ENCODE measurements at regions not wholly inside any gene's neighbourhood (a gene's known extent, or its start where the extent isn't known, plus 50 kb on each side); places are given as distances from the start of the nearest gene placed in this dataset.

DNA sequence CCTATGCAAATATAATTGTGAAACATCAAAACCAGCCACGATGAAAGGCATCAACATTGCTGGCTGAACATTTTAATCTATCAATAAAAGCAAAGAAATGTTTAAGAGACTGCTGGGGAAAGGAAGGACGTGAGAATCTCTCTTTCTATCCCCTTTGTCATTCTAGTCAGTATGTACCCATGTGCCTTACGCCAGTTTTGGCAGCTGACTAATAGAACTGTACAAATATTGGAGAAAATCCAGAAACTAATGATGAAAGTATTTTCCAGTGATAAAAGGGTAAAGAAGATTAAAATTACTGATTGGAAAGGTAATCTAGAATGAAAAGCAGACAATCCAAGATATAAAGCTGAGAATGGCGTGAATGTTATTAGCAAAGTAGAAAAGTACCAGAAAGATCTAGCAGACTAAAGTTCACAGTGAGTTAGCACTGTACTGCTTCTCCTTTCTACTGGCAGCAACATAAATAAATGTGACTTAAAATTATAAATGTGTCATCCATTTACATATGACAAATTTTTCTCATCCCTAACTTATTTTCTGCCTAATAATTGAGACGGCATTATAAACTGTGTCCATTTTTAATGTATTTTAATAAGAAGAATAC lies 401.9 kb upstream of the CNTN4 start:
- no peak for FAIRE-seq

DNA sequence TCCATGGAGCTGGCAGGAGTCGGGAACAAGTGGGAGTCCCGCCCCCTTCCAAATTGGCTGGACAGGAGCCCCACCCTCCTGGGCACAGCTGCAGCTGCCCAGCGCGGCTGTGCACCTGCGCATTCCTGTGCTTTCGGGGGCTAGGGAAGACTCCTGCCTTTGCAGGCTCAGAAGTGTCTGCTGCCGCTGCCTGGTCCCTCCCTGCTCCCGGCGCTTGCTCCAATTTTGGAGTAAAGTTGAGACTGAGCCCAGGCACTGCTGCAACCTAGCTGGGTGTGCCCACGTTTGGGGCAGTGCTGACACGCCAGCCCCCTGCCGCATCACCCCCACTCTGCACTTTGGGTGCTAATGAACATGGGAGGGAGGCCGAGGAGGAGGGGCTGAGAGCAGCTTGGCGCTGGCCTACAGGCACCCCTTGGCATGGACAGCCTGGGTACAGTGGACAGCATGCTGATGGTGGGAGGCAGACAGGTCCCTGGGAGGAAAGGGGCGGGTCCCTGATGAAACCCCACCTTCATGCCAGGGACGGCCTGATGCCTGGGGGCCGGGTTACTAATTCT lies 399.2 kb upstream of the CNTN4 start:
- FAIRE-seq, result no peak

DNA sequence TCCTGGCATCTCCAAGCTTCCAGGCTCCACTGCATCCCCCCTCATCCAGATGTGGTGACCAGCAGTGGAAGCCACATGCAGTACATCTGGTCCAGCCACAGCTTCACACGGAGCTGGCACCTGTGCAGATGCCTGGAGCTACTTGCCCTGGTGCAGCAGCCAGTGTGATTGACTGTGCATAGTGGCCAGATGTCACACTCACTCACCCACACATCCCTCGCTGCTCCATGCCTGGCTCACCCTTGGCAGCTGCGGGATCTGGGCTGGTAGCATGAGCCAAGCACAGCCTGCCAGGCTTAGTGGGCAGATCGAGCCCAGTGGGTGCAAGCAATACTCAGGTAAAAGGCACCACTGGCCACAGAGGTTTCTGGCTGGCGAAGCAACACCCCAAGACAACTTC lies 398.0 kb upstream of the CNTN4 start:
- FAIRE-seq, result no peak

DNA sequence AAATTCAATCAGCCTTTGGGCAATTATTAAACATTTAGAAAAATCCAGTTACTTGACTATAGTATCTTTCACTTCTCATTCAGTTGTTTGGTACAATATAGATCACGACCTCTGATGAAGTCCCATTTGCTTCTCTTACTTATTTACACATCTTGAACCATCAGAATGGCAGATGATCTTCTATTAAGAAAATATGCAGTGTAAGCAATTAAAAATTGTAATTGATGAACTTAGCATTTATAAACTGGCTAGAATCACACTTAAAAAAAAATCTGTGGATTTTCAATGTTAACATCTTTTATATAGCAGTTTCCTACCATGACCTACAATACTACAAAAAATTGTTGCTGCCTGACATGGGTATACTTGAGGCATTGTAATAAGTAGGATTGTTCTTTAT lies 395.5 kb upstream of the CNTN4 start:
- FAIRE-seq, result no peak

- FAIRE-seq, result no peak
Observed at GRCh38 chr3:1710663-1711062, 388.0 kb upstream of the CNTN4 start.

DNA sequence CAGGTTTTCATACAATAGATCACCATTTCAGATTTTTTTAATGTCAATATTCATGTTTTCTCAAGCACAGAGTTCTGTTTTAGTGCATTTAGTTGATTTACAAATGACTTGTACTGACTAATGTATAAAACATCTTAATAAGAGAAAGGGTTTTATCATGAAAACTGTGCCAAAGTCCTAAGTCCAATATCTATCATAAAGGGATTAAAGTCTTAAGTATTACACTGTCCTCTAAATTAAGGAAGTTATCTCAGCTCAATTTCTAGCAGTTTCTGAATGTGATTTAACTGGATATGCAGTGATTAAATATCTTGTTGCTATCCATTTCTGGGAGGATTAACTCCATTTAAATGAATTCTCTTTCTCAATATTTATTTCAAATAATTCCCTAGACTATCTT lies 381.1 kb upstream of the CNTN4 start:
- peak; percentile 62 for FAIRE-seq

- no peak for FAIRE-seq
Observed at GRCh38 chr3:1723726-1724125, 374.9 kb upstream of the CNTN4 start.

- FAIRE-seq, result no peak
Observed at GRCh38 chr3:1726741-1727140, 371.9 kb upstream of the CNTN4 start.

DNA sequence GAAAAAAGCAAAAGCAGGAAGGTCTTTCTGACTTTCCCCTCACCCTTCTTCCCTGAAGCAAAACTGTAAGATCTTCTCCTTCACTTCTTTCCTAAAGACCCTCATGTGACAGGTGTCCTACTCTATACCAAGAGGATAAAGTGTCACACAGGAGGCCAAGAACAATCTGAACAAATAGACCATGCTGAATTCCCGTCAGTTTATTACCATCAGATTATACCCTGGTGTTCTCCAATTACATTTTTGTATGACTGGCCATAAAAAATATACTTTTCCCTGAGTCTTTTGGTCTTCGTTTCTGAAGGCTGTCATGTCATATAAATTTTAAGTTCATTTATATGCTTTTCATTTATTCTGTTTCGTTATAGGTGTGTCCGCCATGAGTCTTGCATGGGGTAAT lies 371.4 kb upstream of the CNTN4 start:
- FAIRE-seq, result no peak

DNA sequence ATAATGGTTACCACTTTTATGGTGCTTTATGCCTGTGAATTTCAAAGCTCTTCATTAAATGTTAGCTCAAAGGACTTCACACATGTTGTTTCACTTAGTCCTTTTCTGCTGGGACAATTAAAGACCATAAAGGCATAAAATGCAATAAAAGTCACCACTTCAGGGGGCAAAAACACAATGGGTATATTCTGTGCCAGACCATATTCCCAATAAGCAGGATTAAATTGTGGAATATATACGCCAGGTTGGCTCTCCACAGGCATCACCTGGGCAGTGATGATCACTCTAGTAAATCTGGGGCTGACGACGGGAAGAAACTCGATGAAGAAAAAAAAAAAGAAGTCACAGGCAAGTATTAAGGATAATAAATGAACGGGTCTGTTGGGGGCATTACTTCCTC lies 370.2 kb upstream of the CNTN4 start:
- no peak for FAIRE-seq

DNA sequence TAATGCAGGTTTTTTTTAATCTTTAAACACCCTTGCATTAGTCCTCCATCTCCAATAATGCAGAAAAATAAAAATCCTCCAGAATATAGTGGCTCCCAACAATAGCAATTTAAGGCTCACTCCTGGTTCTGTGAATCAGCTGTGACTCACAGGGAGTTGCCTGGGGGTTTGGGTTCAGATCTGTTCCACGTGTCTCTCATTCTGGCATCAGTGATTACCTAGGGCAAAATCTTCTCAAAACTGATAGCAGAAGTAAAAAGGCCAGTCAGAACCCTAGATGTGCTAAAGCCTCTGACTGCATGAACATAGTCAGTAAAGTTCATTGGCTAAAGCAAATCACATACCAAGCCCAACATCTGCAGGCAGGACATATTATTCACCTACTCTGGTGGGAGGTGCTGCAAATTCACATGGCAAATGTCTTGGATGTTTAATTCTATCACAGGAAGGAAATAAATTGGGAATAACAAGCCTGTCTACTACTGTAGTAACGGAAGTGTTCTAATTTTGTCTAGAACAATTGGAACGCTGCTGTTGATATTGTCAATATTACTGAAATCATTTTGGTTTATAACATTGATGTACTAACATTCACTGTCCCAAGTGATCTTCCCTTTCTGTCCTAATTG lies 364.1 kb upstream of the CNTN4 start:
- FAIRE-seq, result no peak

DNA sequence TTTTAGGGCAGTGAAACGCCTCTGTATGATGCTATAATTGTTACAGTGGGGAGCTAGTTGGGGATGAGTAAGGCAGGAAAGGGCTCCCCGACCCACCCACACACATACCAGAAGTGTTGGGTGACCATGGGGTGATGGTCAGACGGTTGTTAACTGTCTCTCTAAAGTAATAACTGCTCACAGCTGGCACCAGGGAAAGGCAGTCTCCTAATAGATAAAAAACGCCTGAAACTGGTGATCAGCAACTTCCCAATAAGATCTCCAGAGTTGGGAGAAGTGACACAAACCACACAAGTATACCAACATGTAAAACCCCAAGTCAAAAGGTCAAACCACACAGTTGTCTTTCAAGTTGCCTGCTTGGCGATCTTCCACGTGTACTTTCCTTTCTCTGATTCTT lies 346.5 kb upstream of the CNTN4 start:
- FAIRE-seq, result no peak

- no peak for FAIRE-seq
Observed at GRCh38 chr3:1766384-1766783, 332.3 kb upstream of the CNTN4 start.

DNA sequence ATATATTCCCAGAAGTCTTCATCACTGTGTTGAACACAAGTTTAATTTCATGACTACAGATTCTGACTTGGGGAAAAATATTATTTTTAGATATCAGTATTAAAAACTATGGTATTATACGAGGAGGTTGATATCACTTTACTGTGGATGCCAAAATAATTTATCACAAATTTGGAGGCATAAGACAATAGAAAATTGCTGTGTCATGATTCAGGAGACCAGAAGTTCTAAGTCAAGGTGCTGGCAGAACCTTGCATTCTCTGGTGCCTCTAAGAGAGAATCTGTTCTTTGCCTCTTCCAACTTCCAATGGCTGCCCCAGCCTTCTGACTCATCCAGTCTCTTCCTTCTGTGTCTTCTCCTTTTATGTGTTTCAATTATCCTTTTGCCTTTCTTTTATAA lies 325.0 kb upstream of the CNTN4 start:
- FAIRE-seq, result no peak

GRCh38 chr3:1774597-1774996 lies 324.1 kb upstream of the CNTN4 start:
- no peak for FAIRE-seq

DNA sequence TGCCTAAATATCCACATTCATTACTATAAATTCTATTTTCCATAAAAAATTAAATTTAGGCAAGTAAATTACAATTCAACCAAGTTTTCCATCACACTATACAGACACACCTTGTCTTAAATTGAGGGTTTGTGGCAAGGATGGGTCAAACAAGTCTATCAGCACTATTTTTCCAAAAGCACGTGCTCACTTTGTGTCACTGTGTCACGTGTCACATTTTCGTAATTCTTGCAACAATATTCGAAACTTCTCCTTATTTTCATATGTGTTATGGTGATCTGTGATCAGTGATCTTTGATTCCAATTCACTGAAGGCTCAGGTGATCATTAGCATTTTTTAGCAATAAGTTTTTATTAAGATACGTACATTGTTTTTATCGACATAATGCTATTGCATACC lies 323.3 kb upstream of the CNTN4 start:
- no peak for FAIRE-seq

DNA sequence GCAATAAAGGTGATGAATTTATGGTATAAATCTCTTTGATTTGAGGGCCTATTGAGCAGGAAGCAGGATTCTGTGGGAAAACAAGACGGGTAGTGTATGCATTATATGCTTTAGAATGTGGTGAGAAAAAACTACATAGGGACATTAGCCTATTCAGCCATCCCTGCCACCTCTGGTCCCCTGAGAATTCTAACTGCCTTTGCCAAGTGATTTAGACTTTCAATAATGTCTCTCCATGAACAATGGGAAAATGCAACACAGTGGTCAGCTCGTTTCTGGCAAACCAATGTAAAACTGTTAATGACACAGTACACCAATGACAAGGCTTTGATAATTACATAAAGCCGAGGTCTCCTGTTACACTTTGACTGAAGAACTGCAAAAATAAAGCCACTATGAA lies 314.7 kb upstream of the CNTN4 start:
- no peak for FAIRE-seq

GRCh38 chr3:1787094-1787493 lies 311.6 kb upstream of the CNTN4 start:
- FAIRE-seq, result no peak

- FAIRE-seq, result no peak
Observed at GRCh38 chr3:1792466-1792865, 306.2 kb upstream of the CNTN4 start.

DNA sequence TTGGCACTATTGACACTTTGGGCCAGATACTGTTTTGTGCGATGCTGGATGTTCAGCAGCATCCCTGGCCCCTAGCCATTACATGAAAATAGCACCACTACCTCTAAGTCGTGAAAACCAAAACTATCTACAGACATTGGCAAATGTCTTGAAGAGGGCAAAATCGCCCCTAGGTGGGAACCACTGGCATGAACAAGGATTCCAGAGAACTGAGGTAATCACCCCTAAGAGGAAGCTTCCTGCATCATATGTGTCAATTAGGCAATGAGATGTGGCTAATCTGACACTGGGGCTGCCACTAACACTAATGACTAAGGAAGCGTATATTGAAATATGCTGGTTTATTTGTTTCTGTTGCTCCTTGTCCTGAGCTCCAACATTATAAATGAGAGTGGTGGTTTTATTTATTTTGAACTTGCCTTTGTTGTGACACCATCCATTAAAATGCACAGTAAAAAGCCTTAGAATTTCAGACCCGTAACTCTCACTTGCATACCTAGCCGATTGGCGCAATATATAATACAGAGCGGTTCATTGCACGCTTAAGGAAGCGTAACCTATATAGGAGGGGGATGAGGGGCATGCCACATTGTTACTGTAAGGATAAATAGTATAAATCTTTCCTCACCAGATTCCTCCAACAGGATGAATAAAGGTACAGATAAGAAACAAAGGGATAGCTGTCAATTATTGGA lies 299.8 kb upstream of the CNTN4 start:
- no peak for FAIRE-seq

- FAIRE-seq, result no peak
Observed at GRCh38 chr3:1805331-1805730, 293.3 kb upstream of the CNTN4 start.

DNA sequence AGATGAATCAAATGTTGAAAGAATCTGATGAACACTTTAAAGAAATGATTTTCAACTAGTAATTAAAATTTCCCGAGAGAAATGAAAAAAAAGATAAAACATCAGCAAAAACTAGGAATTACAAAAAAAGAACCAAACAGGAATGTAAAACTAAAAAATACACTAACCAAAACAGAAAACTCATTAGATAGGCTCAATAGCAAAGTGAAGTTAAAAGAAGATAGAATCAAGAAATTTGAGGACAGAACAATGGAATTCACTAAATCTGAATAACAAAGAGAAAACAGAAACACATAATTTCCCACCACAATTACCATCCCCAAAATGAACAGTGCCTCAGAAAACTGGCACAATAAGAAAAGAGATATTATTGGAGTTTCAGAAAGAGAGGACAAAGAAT lies 290.1 kb upstream of the CNTN4 start:
- FAIRE-seq, result no peak

DNA sequence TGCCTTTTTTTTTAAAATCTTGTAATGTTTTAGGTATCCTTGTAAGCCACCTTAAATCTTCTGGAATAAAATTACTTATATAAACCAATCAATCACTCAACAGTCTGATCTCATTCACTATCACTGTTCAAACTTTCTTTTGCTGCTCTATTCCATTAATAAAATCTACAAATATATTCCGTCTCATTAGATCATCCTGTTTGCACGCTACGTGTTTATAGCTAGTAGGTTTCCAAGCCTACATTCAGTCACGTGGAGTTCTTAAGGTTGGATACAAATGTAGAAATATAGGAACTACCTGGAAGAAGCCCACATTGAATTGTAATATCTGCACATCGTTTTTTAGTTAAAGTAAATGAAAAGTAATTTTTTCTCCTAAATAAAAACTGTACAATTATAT lies 274.8 kb upstream of the CNTN4 start:
- FAIRE-seq, result no peak

- no peak for FAIRE-seq
Observed at GRCh38 chr3:1824359-1824758, 274.3 kb upstream of the CNTN4 start.

All from colon (tissue), 2 donors.